CD4-positive, alpha-beta T cell (primary cell): ENCODE measurements at regions not wholly inside any gene's neighbourhood (a gene's known extent, or its start where the extent isn't known, plus 50 kb on each side); places are given as distances from the start of the nearest gene placed in this dataset.

Source experiments
- ATAC-seq: fragments of 200-7000 bp; cut with Tn5 transposase; one replicate; pipeline ENCODE4 v1.10.0; 2022; ENCODE audit warnings: mild to moderate bottlenecking; ENCODE audit not compliant: poor library complexity
- CTCF ChIA-PET: fragments of 350-600 bp; sonication (Branson Sonifier 250); formaldehyde crosslinking; loops from one replicate; lab custom pipeline; 2021; ENCODE audit warnings: antibody characterized with exemption, inconsistent platforms; lab: Charles Lee
- POLR2A ChIA-PET: fragments of 350-600 bp; sonication (Branson Sonifier 250); formaldehyde crosslinking; loops from one replicate; lab custom pipeline; 2021; ENCODE audit warnings: antibody characterized with exemption, inconsistent platforms; lab: Charles Lee
- DNase-seq, 14 experiments: peaks; one replicate each; pipeline ENCODE4 v3.0.0-alpha.2; 2013 to 2020; ENCODE audit warnings: mixed read lengths in 2 of 14
- H3K27ac ChIP-seq, 2 donors: one replicate each; pipeline versions ENCODE4 v1.5.1 to v1.7.0; 2013; ENCODE audit warnings: low read length in 2 of 2, low read depth in 1 of 2, mild to moderate bottlenecking in 1 of 2
- H3K27me3 ChIP-seq, 2 experiments: 1 replicate in 1 of 2; 2 replicates in 1 of 2; pipeline versions ENCODE4 v1.6.1 to v1.7.0; 2013; ENCODE audit warnings: low read length in 2 of 2, control low read depth in 1 of 2, mild to moderate bottlenecking in 1 of 2, moderate library complexity in 1 of 2; ENCODE audit not compliant: insufficient read depth in 2 of 2, control insufficient read depth in 1 of 2
- H3K36me3 ChIP-seq: one replicate; pipeline ENCODE4 v1.6.1; 2013; ENCODE audit warnings: low read length, control low read depth; ENCODE audit not compliant: insufficient read depth
- H3K4me1 ChIP-seq: one replicate; pipeline ENCODE4 v1.6.1; 2013; ENCODE audit warnings: low read length, control low read depth; ENCODE audit not compliant: insufficient read depth
- H3K4me3 ChIP-seq: one replicate; pipeline ENCODE4 v1.5.1; 2013; ENCODE audit warnings: mild to moderate bottlenecking, low read length, moderate library complexity
- H3K9me3 ChIP-seq, 2 experiments: 1 replicate in 1 of 2; 2 replicates in 1 of 2; pipeline versions ENCODE4 v1.6.1 to v1.7.0; 2013; ENCODE audit warnings: low read length in 2 of 2, mild to moderate bottlenecking in 2 of 2, control low read depth in 1 of 2, moderate library complexity in 1 of 2; ENCODE audit not compliant: control insufficient read depth in 1 of 2, insufficient read depth in 1 of 2
- H3K27ac Mint-ChIP-seq: one replicate; pipeline ENCODE4 v1.8.0; 2020; ENCODE audit warnings: mixed read lengths
- H3K27me3 Mint-ChIP-seq: one replicate; pipeline ENCODE4 v1.8.0; 2021; ENCODE audit warnings: mixed read lengths
- H3K36me3 Mint-ChIP-seq: one replicate; pipeline ENCODE4 v1.8.0; 2021; ENCODE audit warnings: low read depth, mixed read lengths
- H3K4me1 Mint-ChIP-seq: one replicate; pipeline ENCODE4 v1.8.0; 2021; ENCODE audit warnings: low read depth, mixed read lengths
- H3K4me3 Mint-ChIP-seq: one replicate; pipeline ENCODE4 v1.8.0; 2020; ENCODE audit warnings: mild to moderate bottlenecking, mixed read lengths
- H3K9me3 Mint-ChIP-seq: one replicate; pipeline ENCODE4 v1.8.0; 2020; ENCODE audit warnings: mixed read lengths
- intact Hi-C, 2 experiments: fragments of 100-400 bp; cut with DNase I in 1 of 2; cut with micrococcal nuclease in 1 of 2; formaldehyde crosslinking; loops; one replicate each; pipeline versions ENCODE4 v1.15.1 to v1.9.0; 2023 to 2025; cut with DNase I, micrococcal nuclease
- TF ChIP-seq, protein P1 (sequence below): fragments of 200-600 bp; IDR thresholded peaks from one replicate; pipeline ENCODE4 v1.8.0; 2022; ENCODE audit warnings: antibody characterized with exemption, mild to moderate bottlenecking

DNA sequence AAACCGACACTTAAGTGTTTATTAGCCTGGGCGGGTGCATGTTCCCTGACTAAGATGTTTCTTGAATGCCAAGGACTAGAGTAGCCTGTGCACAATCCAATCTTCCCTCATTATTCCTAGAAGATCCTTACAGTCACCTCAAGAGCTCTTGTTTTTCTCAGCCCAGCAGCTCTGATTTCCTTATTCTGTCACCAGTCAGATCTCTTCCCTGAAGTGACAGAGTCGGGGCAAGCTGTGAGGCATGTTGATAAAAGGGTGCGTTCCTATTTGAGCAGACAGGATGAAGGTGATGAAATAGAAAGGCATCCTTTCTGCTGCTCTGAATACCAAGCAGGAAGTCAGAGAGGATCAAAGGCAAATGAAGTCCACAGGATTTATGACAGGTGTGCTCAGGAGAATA is 125.6 kb upstream of the MCTP2 start:
- no peaks in the 10 kb centered on the region for H3K36me3 Mint-ChIP-seq
- POLR2A ChIA-PET, result no interaction called here
- no peaks in the 10 kb centered on the region for H3K4me1 Mint-ChIP-seq
- TF ChIP-seq, protein P1, sequence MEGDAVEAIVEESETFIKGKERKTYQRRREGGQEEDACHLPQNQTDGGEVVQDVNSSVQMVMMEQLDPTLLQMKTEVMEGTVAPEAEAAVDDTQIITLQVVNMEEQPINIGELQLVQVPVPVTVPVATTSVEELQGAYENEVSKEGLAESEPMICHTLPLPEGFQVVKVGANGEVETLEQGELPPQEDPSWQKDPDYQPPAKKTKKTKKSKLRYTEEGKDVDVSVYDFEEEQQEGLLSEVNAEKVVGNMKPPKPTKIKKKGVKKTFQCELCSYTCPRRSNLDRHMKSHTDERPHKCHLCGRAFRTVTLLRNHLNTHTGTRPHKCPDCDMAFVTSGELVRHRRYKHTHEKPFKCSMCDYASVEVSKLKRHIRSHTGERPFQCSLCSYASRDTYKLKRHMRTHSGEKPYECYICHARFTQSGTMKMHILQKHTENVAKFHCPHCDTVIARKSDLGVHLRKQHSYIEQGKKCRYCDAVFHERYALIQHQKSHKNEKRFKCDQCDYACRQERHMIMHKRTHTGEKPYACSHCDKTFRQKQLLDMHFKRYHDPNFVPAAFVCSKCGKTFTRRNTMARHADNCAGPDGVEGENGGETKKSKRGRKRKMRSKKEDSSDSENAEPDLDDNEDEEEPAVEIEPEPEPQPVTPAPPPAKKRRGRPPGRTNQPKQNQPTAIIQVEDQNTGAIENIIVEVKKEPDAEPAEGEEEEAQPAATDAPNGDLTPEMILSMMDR, result no peak
- no peak for DNase-seq
- no peak overlapping the region for H3K4me3 Mint-ChIP-seq
- intact Hi-C loops, result no loop called here
- Histone ChIP-seq H3K4me3 (no peak overlapping the region), H3K4me1 (no peaks in the 10 kb centered on the region), H3K27me3 (peaks cover 0 to 3% of the 10 kb centered on the region in 2 experiments), H3K36me3 (no peaks in the 10 kb centered on the region), H3K9me3 (no peaks in the 10 kb centered on the region), H3K27ac (no peak overlapping the region)
- H3K27ac Mint-ChIP-seq, result no peak overlapping the region
- peaks cover 21% of the 10 kb centered on the region for H3K27me3 Mint-ChIP-seq
- ATAC-seq, result no peak
- CTCF ChIA-PET, result no interaction called here
- no peaks in the 10 kb centered on the region for H3K9me3 Mint-ChIP-seq

DNA sequence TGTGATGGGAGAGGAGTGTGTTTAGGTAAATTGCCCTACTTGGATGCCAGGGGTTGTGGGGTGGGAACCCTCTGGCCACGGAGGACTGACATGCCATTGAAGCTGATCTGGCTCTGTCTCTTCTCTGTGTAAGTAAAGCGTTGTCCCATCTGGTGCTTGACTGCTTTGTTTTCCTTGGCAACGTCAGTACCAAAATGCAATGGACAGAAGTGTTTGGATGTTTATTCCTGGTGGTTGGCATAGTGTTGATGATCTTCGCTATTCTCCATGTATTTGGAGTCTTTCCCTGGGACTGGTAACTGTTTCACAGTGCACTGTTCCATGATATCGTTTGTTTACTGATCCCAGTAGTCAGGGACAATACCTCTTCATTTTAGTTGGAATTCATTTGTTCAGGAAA is 130.5 kb upstream of the MCTP2 start:
- POLR2A ChIA-PET, result no interaction called here

DNA sequence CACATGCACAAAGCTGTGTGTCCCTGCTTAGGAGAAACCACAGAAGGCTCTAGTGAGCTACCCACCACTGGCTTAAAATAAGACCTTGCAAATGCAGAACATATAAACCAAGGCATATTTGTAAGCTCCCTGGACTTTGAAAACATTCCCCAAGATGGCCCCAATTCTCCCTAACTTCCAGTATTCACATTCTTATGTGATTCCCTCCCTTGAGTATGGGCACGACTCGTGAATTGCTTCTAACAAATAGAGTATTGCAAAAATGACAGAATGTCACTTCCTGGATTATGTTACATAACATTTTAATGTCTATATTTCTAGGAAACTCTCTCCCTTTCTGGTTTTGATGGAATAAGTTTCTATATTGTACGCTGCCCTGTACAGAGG is 131.8 kb upstream of the MCTP2 start:
- DNase-seq, result no peak
- H3K27me3 ChIP-seq, result no peaks in the 10 kb centered on the region
- POLR2A ChIA-PET, result no interaction called here
- Mint-ChIP-seq H3K9me3 (no peaks in the 10 kb centered on the region), H3K4me3 (no peak overlapping the region), H3K36me3 (no peaks in the 10 kb centered on the region), H3K27ac (no peak overlapping the region), H3K27me3 (peaks cover 21% of the 10 kb centered on the region), H3K4me1 (no peaks in the 10 kb centered on the region)
- no peaks in the 10 kb centered on the region for H3K4me1 ChIP-seq
- no peak overlapping the region for H3K27ac ChIP-seq
- no peaks in the 10 kb centered on the region for H3K36me3 ChIP-seq
- CTCF ChIA-PET, result no interaction called here
- ATAC-seq, result no peak
- intact Hi-C loops, result no loop called here
- TF ChIP-seq, protein P1, result no peak
- H3K4me3 ChIP-seq, result no peak overlapping the region
- H3K9me3 ChIP-seq, result no peaks in the 10 kb centered on the region

More for the DNA sequence above, 130.5 kb upstream of the MCTP2 start:
- H3K27me3 ChIP-seq, result peaks cover 0 to 2% of the 10 kb centered on the region in 2 experiments
- H3K4me1 ChIP-seq, result no peaks in the 10 kb centered on the region
- DNase-seq, result no peak
- Mint-ChIP-seq H3K27me3 (peaks cover 17% of the 10 kb centered on the region), H3K9me3 (no peaks in the 10 kb centered on the region), H3K4me1 (no peaks in the 10 kb centered on the region), H3K4me3 (no peak overlapping the region), H3K27ac (no peak overlapping the region), H3K36me3 (no peaks in the 10 kb centered on the region)
- intact Hi-C loops, result no loop called here
- no peaks in the 10 kb centered on the region for H3K36me3 ChIP-seq
- no peaks in the 10 kb centered on the region for H3K9me3 ChIP-seq
- CTCF ChIA-PET, result no interaction called here
- no peak for ATAC-seq
- TF ChIP-seq, protein P1, result no peak
- no peak overlapping the region for H3K4me3 ChIP-seq
- no peak overlapping the region for H3K27ac ChIP-seq
